Transverse colon (tissue), 3 donors: ENCODE measurements at regions not wholly inside any gene's neighbourhood (a gene's known extent, or its start where the extent isn't known, plus 50 kb on each side); places are given as distances from the start of the nearest gene placed in this dataset.

Source experiments
- CTCF ChIP-seq, 5 experiments: fragments of 200-600 bp in 3 of 5; fragments of 450-650 bp in 2 of 5; sonication (generic) in 3 of 5; IDR thresholded peaks; 1 replicate in 2 of 5; 2 replicates in 3 of 5; pipeline ENCODE4 v1.5.1; 2016 to 2017; ENCODE audit warnings: antibody characterized with exemption in 5 of 5, inconsistent platforms in 3 of 5, mild to moderate bottlenecking in 2 of 5, moderate library complexity in 1 of 5
- EP300 ChIP-seq: sonication (generic); formaldehyde crosslinking; IDR thresholded peaks from one replicate; pipeline ENCODE4 v1.6.1; 2017; ENCODE audit warnings: antibody characterized with exemption, low read depth
- POLR2A ChIP-seq: fragments of 450-650 bp; IDR thresholded peaks from one replicate; pipeline ENCODE4 v1.6.1; 2016; ENCODE audit warnings: antibody characterized with exemption, mild to moderate bottlenecking, moderate library complexity

- no peak for TF ChIP-seq CTCF (IDR thresholded peaks at IDR 0.05)
- no peak for TF ChIP-seq EP300
- TF ChIP-seq POLR2A, result no peak
Observed at GRCh38 chr18:49723648-49724180, 89.6 kb downstream of the ACAA2 start.
